ENCODE measurements at regions not wholly inside any gene's neighbourhood (a gene's known extent, or its start where the extent isn't known, plus 50 kb on each side); places are given as distances from the start of the nearest gene placed in this dataset.

- TF ChIP-seq CTCF (IDR thresholded peaks at IDR 0.05) (no peak), POLR2A (IDR thresholded peaks at IDR 0.05) (no peak)
These were observed 425.0 kb downstream of the HTR7 start for GRCh38 chr10:90432866-90433265.

Measured in body of pancreas (tissue), 4 donors.